ENCODE measurements at regions not wholly inside any gene's neighbourhood (a gene's known extent, or its start where the extent isn't known, plus 50 kb on each side); places are given as distances from the start of the nearest gene placed in this dataset.

- TF ChIP-seq CTCF (conservative IDR thresholded peaks at IDR 0.05) (no peak), EZH2 (IDR thresholded peaks at IDR 0.05; ENCODE audit: low read depth) (no peak)
Observed at GRCh38 chr7:10577866-10578374, 395.8 kb upstream of the PHF14 start.
